ENCODE measurements at regions not wholly inside any gene's neighbourhood (a gene's known extent, or its start where the extent isn't known, plus 50 kb on each side); places are given as distances from the start of the nearest gene placed in this dataset.
"Not testable (repeated sequence)": the region's sequence is repeated elsewhere in the genome, so short reads cannot be mapped to it uniquely, and the experiment has no call there.

DNA sequence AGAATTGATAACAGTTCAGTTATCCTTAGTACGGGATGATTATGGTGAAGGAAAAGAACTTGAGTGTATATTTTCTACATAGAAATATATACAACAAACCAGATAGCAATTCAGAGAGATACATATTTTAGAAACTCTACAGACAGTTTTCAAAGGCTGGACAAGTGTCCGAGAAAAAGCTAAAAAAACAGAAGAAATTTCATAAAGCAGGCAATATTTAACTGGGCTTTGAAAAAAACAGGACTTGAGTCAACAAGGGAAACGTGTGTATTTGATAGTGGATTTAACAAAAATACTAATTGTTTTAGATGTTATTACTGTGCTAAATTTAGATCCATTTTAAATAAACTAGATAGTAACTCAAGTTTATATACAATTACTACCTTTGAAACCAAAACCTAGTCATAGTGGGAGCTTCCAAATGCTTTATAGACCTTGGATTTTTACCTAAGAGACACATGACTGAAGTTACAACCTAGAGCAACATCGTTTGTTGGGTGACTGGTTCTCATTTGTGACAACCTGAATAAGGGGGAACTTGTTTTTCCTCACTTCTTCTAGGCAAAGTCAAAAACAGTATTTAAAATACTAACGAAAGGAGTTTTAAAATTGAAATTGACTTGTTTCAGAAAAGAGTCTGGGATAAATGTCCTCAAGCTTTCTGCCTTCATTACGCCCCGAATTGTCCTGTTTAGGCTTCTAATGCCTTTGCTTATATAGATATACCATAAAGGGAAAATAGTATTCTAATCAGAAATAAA is 116.7 kb upstream of the PRSS16 start:
- ATAC-seq (ENCODE audit: insufficient read depth, low FRiP score) (no peak), DNase-seq (peak in 1 of 3 donors; percentile 8)
- no peaks in the 10 kb centered on the region for H3K9me3 ChIP-seq (ENCODE audit: control insufficient read depth in 4 of 4, insufficient read depth in 3 of 4, low read length in 3 of 4)
- no peaks in the 10 kb centered on the region for H3K27me3 ChIP-seq (ENCODE audit: control insufficient read depth in 3 of 3, insufficient read depth in 3 of 3, low read length in 2 of 3)
- TF ChIP-seq, protein P1, sequence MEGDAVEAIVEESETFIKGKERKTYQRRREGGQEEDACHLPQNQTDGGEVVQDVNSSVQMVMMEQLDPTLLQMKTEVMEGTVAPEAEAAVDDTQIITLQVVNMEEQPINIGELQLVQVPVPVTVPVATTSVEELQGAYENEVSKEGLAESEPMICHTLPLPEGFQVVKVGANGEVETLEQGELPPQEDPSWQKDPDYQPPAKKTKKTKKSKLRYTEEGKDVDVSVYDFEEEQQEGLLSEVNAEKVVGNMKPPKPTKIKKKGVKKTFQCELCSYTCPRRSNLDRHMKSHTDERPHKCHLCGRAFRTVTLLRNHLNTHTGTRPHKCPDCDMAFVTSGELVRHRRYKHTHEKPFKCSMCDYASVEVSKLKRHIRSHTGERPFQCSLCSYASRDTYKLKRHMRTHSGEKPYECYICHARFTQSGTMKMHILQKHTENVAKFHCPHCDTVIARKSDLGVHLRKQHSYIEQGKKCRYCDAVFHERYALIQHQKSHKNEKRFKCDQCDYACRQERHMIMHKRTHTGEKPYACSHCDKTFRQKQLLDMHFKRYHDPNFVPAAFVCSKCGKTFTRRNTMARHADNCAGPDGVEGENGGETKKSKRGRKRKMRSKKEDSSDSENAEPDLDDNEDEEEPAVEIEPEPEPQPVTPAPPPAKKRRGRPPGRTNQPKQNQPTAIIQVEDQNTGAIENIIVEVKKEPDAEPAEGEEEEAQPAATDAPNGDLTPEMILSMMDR (IDR thresholded peaks at IDR 0.05; ENCODE audit: control extremely low read depth, extremely low read depth), result no peak
- H3K27ac ChIP-seq (ENCODE audit: low read depth in 1 of 2, low read length in 1 of 2), result peak overlapping the region in 1 of 2 donors; percentile 80
- peaks cover 0 to 21% (median 6%) of the 10 kb centered on the region in 5 donors for H3K4me1 ChIP-seq (ENCODE audit: control insufficient read depth in 5 of 5, insufficient read depth in 5 of 5, low read length in 5 of 5)
- H3K36me3 ChIP-seq (ENCODE audit: control insufficient read depth in 4 of 4, insufficient read depth in 4 of 4, low read length in 4 of 4), result no peaks in the 10 kb centered on the region
- H3K4me3 ChIP-seq, result no peak overlapping the region
- peak overlapping the region in 1 of 2 donors; percentile 84 for H3K9ac ChIP-seq (ENCODE audit: insufficient read depth in 1 of 2, low read length in 2 of 2)
- WGBS, 2 donors, result 44 to 46% methylated on average over 7 of the region's 7 CpGs

DNA sequence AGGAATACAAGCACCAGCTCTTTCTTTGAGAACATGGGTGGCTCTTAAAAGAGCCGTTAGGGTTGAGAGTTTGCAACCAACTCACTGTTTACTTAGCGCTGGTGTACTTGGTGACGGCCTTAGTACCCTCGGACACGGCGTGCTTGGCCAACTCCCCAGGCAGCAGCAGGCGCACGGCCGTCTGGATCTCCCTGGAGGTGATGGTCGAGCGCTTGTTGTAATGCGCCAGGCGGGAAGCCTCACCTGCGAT is 115.3 kb upstream of the PRSS16 start:
- Histone ChIP-seq H3K9ac (ENCODE audit: insufficient read depth in 1 of 2, low read length in 2 of 2) (peak overlapping the region; percentile 69 to 81), H3K27ac (ENCODE audit: low read depth in 1 of 2, low read length in 1 of 2) (peak overlapping the region; percentile 80 to 88), H3K4me3 (peak overlapping the region; percentile 33), H3K4me1 (ENCODE audit: control insufficient read depth in 5 of 5, insufficient read depth in 5 of 5, low read length in 5 of 5) (peaks cover 0 to 21% (median 3%) of the 10 kb centered on the region in 5 donors)
- WGBS, 2 donors, result 1% methylated on average over 14 of the region's 14 CpGs
- H3K9me3 ChIP-seq (ENCODE audit: control insufficient read depth in 4 of 4, insufficient read depth in 3 of 4, low read length in 3 of 4); DNase-seq; H3K27me3 ChIP-seq (ENCODE audit: control insufficient read depth in 3 of 3, insufficient read depth in 3 of 3, low read length in 2 of 3); ATAC-seq (ENCODE audit: insufficient read depth, low FRiP score); H3K36me3 ChIP-seq (ENCODE audit: control insufficient read depth in 4 of 4, insufficient read depth in 4 of 4, low read length in 4 of 4): not testable (repeated sequence)

DNA sequence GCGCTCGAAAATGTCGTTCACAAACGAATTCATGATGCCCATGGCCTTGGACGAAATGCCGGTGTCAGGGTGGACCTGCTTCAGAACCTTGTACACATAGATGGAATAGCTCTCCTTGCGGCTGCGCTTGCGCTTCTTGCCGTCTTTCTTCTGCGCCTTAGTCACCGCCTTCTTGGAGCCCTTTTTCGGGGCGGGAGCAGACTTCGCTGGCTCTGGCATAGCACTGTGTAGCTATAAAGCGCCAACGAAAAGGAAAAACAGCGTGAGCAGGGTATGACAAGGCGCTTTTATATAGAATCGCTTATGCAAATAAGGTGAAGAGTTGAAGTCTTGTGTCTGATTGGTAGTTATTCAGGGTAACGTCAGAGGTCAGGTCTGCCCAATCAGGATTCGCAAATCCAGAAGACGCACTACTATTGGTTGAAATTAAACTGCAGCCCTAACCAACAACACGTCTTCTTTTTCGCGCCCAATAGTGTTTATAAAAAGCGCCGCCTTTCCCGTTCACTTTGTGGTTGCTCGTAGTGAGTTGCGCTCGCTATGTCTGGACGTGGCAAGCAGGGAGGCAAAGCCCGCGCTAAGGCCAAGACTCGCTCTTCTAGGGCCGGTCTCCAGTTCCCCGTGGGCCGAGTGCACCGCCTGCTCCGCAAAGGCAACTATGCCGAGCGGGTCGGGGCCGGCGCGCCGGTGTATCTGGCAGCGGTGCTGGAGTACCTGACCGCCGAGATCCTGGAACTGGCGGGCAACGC is 114.8 kb upstream of the PRSS16 start:
- H3K4me3 ChIP-seq, result peak overlapping the region; percentile 33
- peak; percentile 98 to 100 (median 100) for DNase-seq
- H3K27ac ChIP-seq (ENCODE audit: low read depth in 1 of 2, low read length in 1 of 2), result peak overlapping the region; percentile 88
- peaks cover 0 to 3% (median 0%) of the 10 kb centered on the region in 4 donors for H3K36me3 ChIP-seq (ENCODE audit: control insufficient read depth in 4 of 4, insufficient read depth in 4 of 4, low read length in 4 of 4)
- no peaks in the 10 kb centered on the region for H3K27me3 ChIP-seq (ENCODE audit: control insufficient read depth in 3 of 3, insufficient read depth in 3 of 3, low read length in 2 of 3)
- peak; percentile 97 for ATAC-seq (ENCODE audit: insufficient read depth, low FRiP score)
- TF ChIP-seq, protein P1 (IDR thresholded peaks at IDR 0.05; ENCODE audit: control extremely low read depth, extremely low read depth), result no peak
- no peaks in the 10 kb centered on the region for H3K9me3 ChIP-seq (ENCODE audit: control insufficient read depth in 4 of 4, insufficient read depth in 3 of 4, low read length in 3 of 4)
- peaks cover 0 to 21% (median 3%) of the 10 kb centered on the region in 5 donors for H3K4me1 ChIP-seq (ENCODE audit: control insufficient read depth in 5 of 5, insufficient read depth in 5 of 5, low read length in 5 of 5)
- WGBS, 2 donors, result 0 to 2% methylated on average over 53 of the region's 53 CpGs
- peak overlapping the region; percentile 69 to 97 for H3K9ac ChIP-seq (ENCODE audit: insufficient read depth in 1 of 2, low read length in 2 of 2)

Measured in lung (tissue), 11 donors.